GM12878 (cell line): ENCODE measurements at regions not wholly inside any gene's neighbourhood (a gene's known extent, or its start where the extent isn't known, plus 50 kb on each side); places are given as distances from the start of the nearest gene placed in this dataset.

Source experiments
- ATAC-seq: fragments of 200-7000 bp; cut with Tn5 transposase; 3 replicates; pipeline ENCODE4 v1.9.1; 2020; ENCODE audit warnings: mild to moderate bottlenecking, moderate library complexity
- BruUV-seq: library from RNA; stranded (reverse); fragments of 400-500 nt; replicated peaks from 2 replicates; lab custom pipeline; 2021; lab: Mats Ljungman, UMichigan
- CTCF ChIA-PET: fragments of 300-600 bp; sonication (Branson Sonifier 250); formaldehyde crosslinking; extraction: SDS; loops from one replicate; lab custom pipeline; 2021; ENCODE audit warnings: inconsistent platforms; lab: Yijun Ruan, JAX
- POLR2A ChIA-PET: fragments of 350-600 bp; formaldehyde crosslinking; extraction: SDS; loops from one replicate; lab custom pipeline; 2021; ENCODE audit warnings: inconsistent platforms; lab: Charles Lee
- RAD21 ChIA-PET: fragments of 300-600 bp; sonication (Branson Sonifier 250); formaldehyde crosslinking; loops from one replicate; lab custom pipeline; 2023; ENCODE audit warnings: antibody characterized with exemption; ENCODE audit not compliant: unreplicated experiment; lab: Charles Lee
- SMC1A ChIA-PET: fragments of 300-600 bp; sonication (Branson Sonifier 250); formaldehyde crosslinking; loops from one replicate; lab custom pipeline; 2023; ENCODE audit not compliant: unreplicated experiment, uncharacterized antibody; lab: Charles Lee
- DNase-seq: peaks from one replicate; pipeline ENCODE4 v3.0.0-alpha.2; 2011; ENCODE audit warnings: low read depth, low spot score
- FAIRE-seq: peaks from 3 replicates; lab custom pipeline; 2011; peaks lifted over from hg19 to GRCh38; lab: Jason Lieb, UNC
- H2AFZ ChIP-seq: 2 replicates; pipeline ENCODE4 v1.6.0; 2011; ENCODE audit warnings: low read depth, low read length, control low read depth; ENCODE audit not compliant: control insufficient read depth
- H3K27ac ChIP-seq: 2 replicates; pipeline ENCODE4 v1.5.1; 2011; ENCODE audit warnings: control low read depth; ENCODE audit not compliant: control insufficient read depth, insufficient read depth
- H3K27me3 ChIP-seq, 2 experiments: replicated peaks in 1 of 2; 2 replicates each; pipeline versions ENCODE4 v1.6.0 to v1.6.1; 2011; ENCODE audit warnings: low read length in 1 of 2; ENCODE audit not compliant: control insufficient read depth in 2 of 2, insufficient read depth in 2 of 2
- H3K36me3 ChIP-seq, 2 experiments: 2 replicates each; pipeline ENCODE4 v1.5.1; 2011; ENCODE audit warnings: low read length in 1 of 2; ENCODE audit not compliant: control insufficient read depth in 2 of 2, insufficient read depth in 2 of 2
- H3K4me1 ChIP-seq: 2 replicates; pipeline ENCODE4 v1.6.1; 2011; ENCODE audit warnings: mild to moderate bottlenecking, low read length, moderate library complexity, mixed read lengths; ENCODE audit not compliant: control insufficient read depth, insufficient read depth
- H3K4me2 ChIP-seq: 2 replicates; pipeline ENCODE4 v1.6.0; 2011; ENCODE audit warnings: control low read depth; ENCODE audit not compliant: control insufficient read depth, insufficient read depth
- H3K4me3 ChIP-seq: fragments of 200-600 bp; sonication (generic); 2 replicates; pipeline ENCODE4 v1.5.1; 2016
- H3K79me2 ChIP-seq: 2 replicates; pipeline ENCODE4 v1.6.0; 2011; ENCODE audit warnings: low read length; ENCODE audit not compliant: control insufficient read depth, insufficient read depth
- H3K9ac ChIP-seq: 2 replicates; pipeline ENCODE4 v1.8.0; 2011; ENCODE audit warnings: low read length, control low read depth, mixed read lengths; ENCODE audit not compliant: control insufficient read depth, insufficient read depth
- H3K9me3 ChIP-seq: replicated peaks from 3 replicates; pipeline ENCODE4 v1.5.1; 2011; ENCODE audit warnings: mild to moderate bottlenecking, low read length; ENCODE audit not compliant: control insufficient read depth, insufficient read depth
- H4K20me1 ChIP-seq: 2 replicates; pipeline ENCODE4 v1.6.0; 2011; ENCODE audit not compliant: control insufficient read depth, insufficient read depth
- EZH2 ChIP-seq: IDR thresholded peaks from 2 replicates; pipeline ENCODE4 v1.6.1; 2012; ENCODE audit warnings: low read depth, mild to moderate bottlenecking, control low read depth, inconsistent platforms, low read length, borderline replicate concordance; ENCODE audit not compliant: control insufficient read depth
- HDAC6 ChIP-seq: fragments of 200-600 bp; sonication (generic); IDR thresholded peaks from one replicate; pipeline ENCODE4 v1.8.0; 2017; ENCODE audit warnings: antibody characterized with exemption; ENCODE audit not compliant: unreplicated experiment
- IRF4 ChIP-seq: IDR thresholded peaks from 2 replicates; pipeline ENCODE4 v1.6.1; 2011; ENCODE audit warnings: low read depth, low read length
- PAX5 ChIP-seq: IDR thresholded peaks from 2 replicates; pipeline ENCODE4 v1.6.1; 2011; ENCODE audit warnings: low read depth, low read length, borderline replicate concordance
- YBX1 ChIP-seq: fragments of 450-650 bp; IDR thresholded peaks from 2 replicates; pipeline ENCODE4 v1.6.1; 2016; ENCODE audit warnings: antibody characterized with exemption
- ZBED1 ChIP-seq: IDR thresholded peaks from 2 replicates; pipeline ENCODE4 v1.6.1; 2016; ENCODE audit warnings: borderline replicate concordance
- WGBS: methylation state at CpG from one replicate; pipeline ENCODE4 v1.1.6; 2016; ENCODE audit warnings: low lambda C conversion rate; ENCODE audit not compliant: insufficient replicate concordance, insufficient coverage; ENCODE audit errors: missing lambda C conversion rate; 5-methylcytosine and 5-hydroxymethylcytosine counted together
- in situ Hi-C: fragments of 300-500 bp; cut with MboI; formaldehyde crosslinking; loops from 9 replicates; pipeline ENCODE4 v1.14.3; 2018; ENCODE audit warnings: mixed read lengths
- intact Hi-C: fragments of 100-400 bp; cut with micrococcal nuclease; formaldehyde crosslinking; loops from one replicate; pipeline ENCODE4 v1.14.2; 2022; ENCODE audit not compliant: unreplicated experiment
- TF ChIP-seq, protein P1 (sequence below): IDR thresholded peaks from 2 replicates; pipeline ENCODE4 v1.6.1; 2012; ENCODE audit warnings: mild to moderate bottlenecking, low read depth, low read length

DNA sequence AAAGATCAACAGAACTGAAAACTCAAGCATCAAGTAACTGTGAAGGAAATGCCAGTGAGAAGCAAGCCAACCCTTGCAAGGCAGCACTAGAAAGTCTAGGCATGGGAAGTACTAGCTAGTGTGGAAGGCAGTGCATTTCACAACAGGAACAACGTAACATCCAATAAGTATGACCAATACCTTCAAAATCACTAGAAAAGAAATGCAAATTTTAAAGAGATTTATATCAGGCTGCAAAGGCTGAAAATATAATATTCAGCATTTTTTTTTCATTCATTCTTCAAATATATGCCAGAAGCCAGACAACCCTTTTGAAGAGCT is 121.9 kb downstream of the DLEU7 start:
- Histone ChIP-seq H3K36me3 (no peaks in the 10 kb centered on the region), H3K27ac (no peak overlapping the region), H2AFZ (no peak overlapping the region), H3K4me3 (no peak overlapping the region), H3K79me2 (no peaks in the 10 kb centered on the region), H3K27me3 (no peaks in the 10 kb centered on the region; a peak in 1 of 4 replicates), H4K20me1 (no peaks in the 10 kb centered on the region), H3K4me2 (no peak overlapping the region), H3K4me1 (no peaks in the 10 kb centered on the region), H3K9ac (no peak overlapping the region), H3K9me3 (no peaks in the 10 kb centered on the region)
- ChIA-PET RAD21 (no interaction called here), POLR2A (no interaction called here), SMC1A (no interaction called here), CTCF (no interaction called here)
- DNase-seq: no peak
- TF ChIP-seq EZH2 (no peak), HDAC6 (no peak)
- ATAC-seq: no peak
- in situ Hi-C loops: no loop called here
- 0% methylated on average over 1 of the region's 1 CpG for WGBS
- FAIRE-seq: no peak
- no TSS peak for BruUV-seq
- intact Hi-C loops: no loop called here

DNA sequence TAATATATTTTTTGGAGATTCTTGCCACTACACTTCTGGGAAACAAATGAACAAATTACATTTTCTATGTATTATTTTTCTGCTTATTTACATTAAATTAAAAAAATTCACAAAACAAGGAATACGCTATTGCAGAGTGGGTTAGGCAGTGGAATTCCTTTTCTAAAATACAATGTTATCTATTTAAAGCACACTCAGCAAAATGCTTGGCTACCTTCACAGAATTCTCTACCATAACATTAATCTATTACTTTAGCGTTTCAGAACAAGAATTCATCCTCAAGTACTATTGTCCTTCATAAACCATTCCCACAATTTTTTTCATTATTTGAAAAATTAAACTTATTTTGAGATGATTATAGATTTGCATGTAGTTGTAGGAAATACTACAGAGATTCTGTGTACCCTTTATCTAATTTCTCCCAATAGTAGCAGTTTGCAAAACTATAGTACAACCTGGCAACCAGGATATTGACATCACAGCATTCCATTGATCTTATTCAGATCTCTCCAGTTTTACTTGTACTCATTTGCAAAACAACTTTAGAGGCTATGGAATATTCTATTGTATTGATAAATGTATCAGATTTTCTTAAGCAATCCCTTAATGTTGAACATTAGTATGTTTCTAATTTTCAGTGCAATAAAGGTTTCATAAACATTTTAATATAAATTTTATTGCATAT is 120.9 kb downstream of the DLEU7 start:
- H2AFZ ChIP-seq: no peak overlapping the region
- H3K9me3 ChIP-seq: no peaks in the 10 kb centered on the region
- in situ Hi-C loops: no loop called here
- no peak for ATAC-seq
- ChIA-PET SMC1A (no interaction called here), POLR2A (no interaction called here), RAD21 (no interaction called here), CTCF (no interaction called here)
- intact Hi-C loops: no loop called here
- FAIRE-seq: no peak
- no peak overlapping the region for H3K4me2 ChIP-seq
- H3K4me1 ChIP-seq: no peaks in the 10 kb centered on the region
- no peak overlapping the region for H3K4me3 ChIP-seq
- no peak overlapping the region for H3K27ac ChIP-seq
- no peaks in the 10 kb centered on the region for H3K79me2 ChIP-seq
- TF ChIP-seq, protein P1, sequence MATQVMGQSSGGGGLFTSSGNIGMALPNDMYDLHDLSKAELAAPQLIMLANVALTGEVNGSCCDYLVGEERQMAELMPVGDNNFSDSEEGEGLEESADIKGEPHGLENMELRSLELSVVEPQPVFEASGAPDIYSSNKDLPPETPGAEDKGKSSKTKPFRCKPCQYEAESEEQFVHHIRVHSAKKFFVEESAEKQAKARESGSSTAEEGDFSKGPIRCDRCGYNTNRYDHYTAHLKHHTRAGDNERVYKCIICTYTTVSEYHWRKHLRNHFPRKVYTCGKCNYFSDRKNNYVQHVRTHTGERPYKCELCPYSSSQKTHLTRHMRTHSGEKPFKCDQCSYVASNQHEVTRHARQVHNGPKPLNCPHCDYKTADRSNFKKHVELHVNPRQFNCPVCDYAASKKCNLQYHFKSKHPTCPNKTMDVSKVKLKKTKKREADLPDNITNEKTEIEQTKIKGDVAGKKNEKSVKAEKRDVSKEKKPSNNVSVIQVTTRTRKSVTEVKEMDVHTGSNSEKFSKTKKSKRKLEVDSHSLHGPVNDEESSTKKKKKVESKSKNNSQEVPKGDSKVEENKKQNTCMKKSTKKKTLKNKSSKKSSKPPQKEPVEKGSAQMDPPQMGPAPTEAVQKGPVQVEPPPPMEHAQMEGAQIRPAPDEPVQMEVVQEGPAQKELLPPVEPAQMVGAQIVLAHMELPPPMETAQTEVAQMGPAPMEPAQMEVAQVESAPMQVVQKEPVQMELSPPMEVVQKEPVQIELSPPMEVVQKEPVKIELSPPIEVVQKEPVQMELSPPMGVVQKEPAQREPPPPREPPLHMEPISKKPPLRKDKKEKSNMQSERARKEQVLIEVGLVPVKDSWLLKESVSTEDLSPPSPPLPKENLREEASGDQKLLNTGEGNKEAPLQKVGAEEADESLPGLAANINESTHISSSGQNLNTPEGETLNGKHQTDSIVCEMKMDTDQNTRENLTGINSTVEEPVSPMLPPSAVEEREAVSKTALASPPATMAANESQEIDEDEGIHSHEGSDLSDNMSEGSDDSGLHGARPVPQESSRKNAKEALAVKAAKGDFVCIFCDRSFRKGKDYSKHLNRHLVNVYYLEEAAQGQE: no peak
- TF ChIP-seq PAX5: no peak
- TF ChIP-seq HDAC6: no peak
- TF ChIP-seq IRF4: no peak
- no peak for TF ChIP-seq YBX1
- TF ChIP-seq ZBED1: no peak
- H4K20me1 ChIP-seq: no peaks in the 10 kb centered on the region
- no peak for DNase-seq
- H3K27me3 ChIP-seq: no peaks in the 10 kb centered on the region; a peak in 1 of 4 replicates
- H3K36me3 ChIP-seq: no peaks in the 10 kb centered on the region
- WGBS: 64% methylated on average over 2 of the region's 2 CpGs
- no peak overlapping the region for H3K9ac ChIP-seq
- no TSS peak for BruUV-seq
